ENCODE measurements at regions not wholly inside any gene's neighbourhood (a gene's known extent, or its start where the extent isn't known, plus 50 kb on each side); places are given as distances from the start of the nearest gene placed in this dataset.
"Not testable (repeated sequence)": the region's sequence is repeated elsewhere in the genome, so short reads cannot be mapped to it uniquely, and the experiment has no call there.

- DNase-seq (ENCODE audit: low spot score): no peak
These were observed 665.5 kb upstream of the CNTNAP5 start for GRCh38 chr2:123359636-123360035.

- DNase-seq (ENCODE audit: low spot score): no peak
These were observed 662.2 kb upstream of the CNTNAP5 start for GRCh38 chr2:123362671-123363440.

GRCh38 chr2:123363826-123364225, 661.3 kb upstream of the CNTNAP5 start:
- DNase-seq (ENCODE audit: low spot score): no peak

GRCh38 chr2:123364243-123364896, 660.7 kb upstream of the CNTNAP5 start:
- DNase-seq (ENCODE audit: low spot score): no peak

GRCh38 chr2:123366239-123366837, 658.7 kb upstream of the CNTNAP5 start:
- DNase-seq (ENCODE audit: low spot score): no peak

GRCh38 chr2:123370186-123370585, 654.9 kb upstream of the CNTNAP5 start:
- DNase-seq (ENCODE audit: low spot score): no peak

- no peak for DNase-seq (ENCODE audit: low spot score)
These were observed 653.6 kb upstream of the CNTNAP5 start for GRCh38 chr2:123371535-123371934.

GRCh38 chr2:123380370-123380935, 644.6 kb upstream of the CNTNAP5 start:
- no peak for DNase-seq (ENCODE audit: low spot score)

- no peak for DNase-seq (ENCODE audit: low spot score)
These were observed 609.4 kb upstream of the CNTNAP5 start for GRCh38 chr2:123415678-123416077.

GRCh38 chr2:123419976-123420375, 605.1 kb upstream of the CNTNAP5 start:
- no peak for DNase-seq (ENCODE audit: low spot score)

- no peak for DNase-seq (ENCODE audit: low spot score)
These were observed 590.3 kb upstream of the CNTNAP5 start for GRCh38 chr2:123434546-123435395.

GRCh38 chr2:123438251-123438650, 586.8 kb upstream of the CNTNAP5 start:
- no peak for DNase-seq (ENCODE audit: low spot score)

- no peak for DNase-seq (ENCODE audit: low spot score)
These were observed 586.4 kb upstream of the CNTNAP5 start for GRCh38 chr2:123438675-123439074.

- DNase-seq (ENCODE audit: low spot score): no peak
These were observed 576.3 kb upstream of the CNTNAP5 start for GRCh38 chr2:123448801-123449200.

GRCh38 chr2:123451542-123451941, 573.5 kb upstream of the CNTNAP5 start:
- DNase-seq (ENCODE audit: low spot score): no peak

GRCh38 chr2:123453046-123453700, 571.9 kb upstream of the CNTNAP5 start:
- DNase-seq (ENCODE audit: low spot score): no peak

GRCh38 chr2:123453772-123454171, 571.3 kb upstream of the CNTNAP5 start:
- no peak for DNase-seq (ENCODE audit: low spot score)

GRCh38 chr2:123455234-123455633, 569.9 kb upstream of the CNTNAP5 start:
- DNase-seq (ENCODE audit: low spot score): not testable (repeated sequence)

- no peak for DNase-seq (ENCODE audit: low spot score)
These were observed 568.7 kb upstream of the CNTNAP5 start for GRCh38 chr2:123456416-123456815.

- no peak for DNase-seq (ENCODE audit: low spot score)
These were observed 561.2 kb upstream of the CNTNAP5 start for GRCh38 chr2:123463886-123464285.

GRCh38 chr2:123468071-123468470, 557.0 kb upstream of the CNTNAP5 start:
- DNase-seq (ENCODE audit: low spot score): no peak

Measured in kidney capillary endothelial cell (primary cell).